Breast epithelium (tissue), 4 donors: ENCODE measurements at regions not wholly inside any gene's neighbourhood (a gene's known extent, or its start where the extent isn't known, plus 50 kb on each side); places are given as distances from the start of the nearest gene placed in this dataset.

Experiments used
- DNase-seq, 2 donors: peaks; one replicate each; pipeline ENCODE4 v3.0.0-alpha.2; 2019; ENCODE audit warnings: low spot score in 2 of 2
- H3K27ac ChIP-seq, 2 donors: fragments of 200-600 bp; sonication (generic) in 1 of 2; one replicate each; pipeline ENCODE4 v1.5.1; 2016 to 2019; ENCODE audit warnings: mild to moderate bottlenecking in 1 of 2
- H3K27me3 ChIP-seq, 2 donors: fragments of 200-600 bp; sonication (generic) in 1 of 2; one replicate each; pipeline versions ENCODE4 v1.5.1 to v1.6.0; 2017 to 2019; ENCODE audit warnings: control low read depth in 1 of 2, mild to moderate bottlenecking in 1 of 2
- H3K36me3 ChIP-seq: fragments of 200-600 bp; one replicate; pipeline ENCODE4 v1.5.1; 2019
- H3K4me1 ChIP-seq, 2 donors: fragments of 200-600 bp; sonication (generic); one replicate each; pipeline ENCODE4 v1.5.1; 2016 to 2019; ENCODE audit warnings: control low read depth in 1 of 2
- H3K4me3 ChIP-seq, 3 donors: fragments of 200-600 bp; sonication (generic); 1 replicate in 2 of 3; 2 replicates in 1 of 3; pipeline ENCODE4 v1.5.1; 2016 to 2019; ENCODE audit warnings: mild to moderate bottlenecking in 3 of 3, moderate library complexity in 2 of 3
- H3K9me3 ChIP-seq, 2 donors: fragments of 200-600 bp; sonication (generic) in 1 of 2; one replicate each; pipeline ENCODE4 v1.5.1; 2016 to 2019; ENCODE audit warnings: control low read depth in 1 of 2
- CTCF ChIP-seq, 3 donors: fragments of 450-650 bp; IDR thresholded peaks; one replicate each; pipeline ENCODE4 v1.5.1; 2016 to 2017; ENCODE audit warnings: antibody characterized with exemption in 3 of 3, mild to moderate bottlenecking in 3 of 3, moderate library complexity in 3 of 3
- POLR2A ChIP-seq: fragments of 450-650 bp; IDR thresholded peaks from one replicate; pipeline ENCODE4 v1.6.1; 2016; ENCODE audit warnings: antibody characterized with exemption, mild to moderate bottlenecking, moderate library complexity
- POLR2AphosphoS5 ChIP-seq, 3 donors: sonication (generic); formaldehyde crosslinking; IDR thresholded peaks; one replicate each; pipeline ENCODE4 v1.6.1; 2017; ENCODE audit warnings: antibody characterized with exemption in 3 of 3
- intact Hi-C: fragments of 100-400 bp; cut with DNase I; formaldehyde crosslinking; loops from one replicate; pipeline ENCODE4 v1.15.1; 2023; ENCODE audit warnings: low total_unique reads

GRCh38 chr10:63801166-63801565, 280.0 kb downstream of the REEP3 start:
- no peak for DNase-seq
- intact Hi-C loops: no loop called here
- H3K36me3 ChIP-seq: no peaks in the 10 kb centered on the region
- no peaks in the 10 kb centered on the region for H3K4me1 ChIP-seq
- H3K27ac ChIP-seq: peak overlapping the region in 1 of 2 donors; percentile 85
- H3K4me3 ChIP-seq: no peak overlapping the region
- no peaks in the 10 kb centered on the region for H3K27me3 ChIP-seq
- TF ChIP-seq POLR2A (no peak), CTCF (IDR thresholded peaks at IDR 0.05) (no peak), POLR2AphosphoS5 (IDR thresholded peaks at IDR 0.05) (no peak)
- H3K9me3 ChIP-seq: no peaks in the 10 kb centered on the region

- Histone ChIP-seq H3K4me1 (no peaks in the 10 kb centered on the region), H3K9me3 (no peaks in the 10 kb centered on the region), H3K27ac (no peak overlapping the region), H3K27me3 (no peaks in the 10 kb centered on the region), H3K36me3 (no peaks in the 10 kb centered on the region), H3K4me3 (no peak overlapping the region)
- intact Hi-C loops: no loop called here
- no peak for DNase-seq
- TF ChIP-seq POLR2A (no peak), CTCF (IDR thresholded peaks at IDR 0.05) (no peak), POLR2AphosphoS5 (IDR thresholded peaks at IDR 0.05) (no peak)
Observed at GRCh38 chr10:63806330-63806729, 285.1 kb downstream of the REEP3 start.

- Histone ChIP-seq H3K9me3 (no peaks in the 10 kb centered on the region), H3K36me3 (no peaks in the 10 kb centered on the region), H3K27me3 (no peaks in the 10 kb centered on the region), H3K27ac (no peak overlapping the region), H3K4me1 (no peaks in the 10 kb centered on the region), H3K4me3 (no peak overlapping the region)
- intact Hi-C loops: no loop called here
- no peak for TF ChIP-seq POLR2AphosphoS5 (IDR thresholded peaks at IDR 0.05)
- TF ChIP-seq CTCF (IDR thresholded peaks at IDR 0.05): no peak
- TF ChIP-seq POLR2A: no peak
- DNase-seq: no peak
Observed at GRCh38 chr10:63812501-63812900, 291.3 kb downstream of the REEP3 start.

GRCh38 chr10:63819753-63820329, 298.6 kb downstream of the REEP3 start:
- DNase-seq: peak; percentile 61 to 62
- H3K27me3 ChIP-seq: no peaks in the 10 kb centered on the region
- intact Hi-C loops: no loop called here

GRCh38 chr10:63822496-63822895, 301.3 kb downstream of the REEP3 start:
- Histone ChIP-seq H3K9me3 (peaks cover 0 to 5% of the 10 kb centered on the region in 2 donors), H3K27me3 (no peaks in the 10 kb centered on the region), H3K4me3 (no peak overlapping the region), H3K36me3 (no peaks in the 10 kb centered on the region), H3K27ac (no peak overlapping the region), H3K4me1 (no peaks in the 10 kb centered on the region)
- TF ChIP-seq POLR2AphosphoS5 (IDR thresholded peaks at IDR 0.05): no peak
- TF ChIP-seq POLR2A: no peak
- TF ChIP-seq CTCF (IDR thresholded peaks at IDR 0.05): no peak
- no peak for DNase-seq
- intact Hi-C loops: no loop called here

More at GRCh38 chr10:63819753-63820329, 298.6 kb downstream of the REEP3 start:
- H3K4me1 ChIP-seq: no peaks in the 10 kb centered on the region
- TF ChIP-seq CTCF (IDR thresholded peaks at IDR 0.05) (peak; percentile 62 to 72 (median 70)), POLR2AphosphoS5 (IDR thresholded peaks at IDR 0.05) (no peak)
- H3K36me3 ChIP-seq: no peaks in the 10 kb centered on the region
- H3K9me3 ChIP-seq: peaks cover 0 to 5% of the 10 kb centered on the region in 2 donors
- H3K4me3 ChIP-seq: no peak overlapping the region
- H3K27ac ChIP-seq: no peak overlapping the region
